SK-N-SH (cell line): ENCODE measurements at regions not wholly inside any gene's neighbourhood (a gene's known extent, or its start where the extent isn't known, plus 50 kb on each side); places are given as distances from the start of the nearest gene placed in this dataset.

ENCODE experiments used
- CTCF ChIA-PET: fragments of 300-600, 350-600 bp; formaldehyde crosslinking; extraction: SDS; loops from one replicate; lab custom pipeline; 2021; lab: Yijun Ruan, JAX
- POLR2A ChIA-PET: fragments of 350-600 bp; sonication (Branson Sonifier 250); formaldehyde crosslinking; extraction: SDS; loops from one replicate; lab custom pipeline; 2020; ENCODE audit warnings: antibody characterized with exemption, inconsistent platforms; lab: Yijun Ruan, JAX
- DNase-seq: peaks from one replicate; pipeline ENCODE4 v3.0.0; 2012
- H2AFZ ChIP-seq: fragments of 200-600 bp; sonication (generic); 2 replicates; pipeline ENCODE4 v1.8.1; 2016; ENCODE audit warnings: antibody characterized with exemption, mild to moderate bottlenecking, low read depth
- H3F3A ChIP-seq: fragments of 200-600 bp; sonication (generic); replicated peaks from 2 replicates; pipeline ENCODE3; 2016; ENCODE audit warnings: antibody characterized with exemption, mild to moderate bottlenecking; ENCODE audit not compliant: insufficient read depth
- H3K27ac ChIP-seq, 2 experiments: fragments of 200-500 bp in 1 of 2; fragments of 200-600 bp in 1 of 2; sonication (Bioruptor generic) in 1 of 2; sonication (generic), shearing (Covaris generic) in 1 of 2; 2 replicates each; pipeline versions ENCODE4 v1.5.1 to v1.6.1; 2014 to 2016; ENCODE audit warnings: low read depth in 2 of 2, inconsistent platforms in 1 of 2, low read length in 1 of 2, mild to moderate bottlenecking in 1 of 2, mixed read lengths in 1 of 2
- H3K27me3 ChIP-seq: fragments of 200-600 bp; sonication (generic), shearing (Covaris generic); 2 replicates; pipeline ENCODE4 v1.6.1; 2016; ENCODE audit warnings: mixed run types; ENCODE audit not compliant: insufficient read depth
- H3K36me3 ChIP-seq, 2 experiments: fragments of 200-500 bp in 1 of 2; fragments of 200-600 bp in 1 of 2; sonication (Bioruptor generic) in 1 of 2; sonication (generic) in 1 of 2; replicated peaks in 1 of 2; 2 replicates each; pipeline versions ENCODE3 to v1.5.1; 2014 to 2016; ENCODE audit warnings: low read length in 1 of 2, mild to moderate bottlenecking in 1 of 2; ENCODE audit not compliant: insufficient read depth in 2 of 2, control insufficient read depth in 1 of 2
- H3K4me1 ChIP-seq, 2 experiments: fragments of 200-500 bp in 1 of 2; fragments of 200-600 bp in 1 of 2; sonication (Bioruptor generic) in 1 of 2; sonication (generic), shearing (Covaris generic) in 1 of 2; 2 replicates each; pipeline versions ENCODE4 v1.5.1 to v1.6.1; 2014 to 2016; ENCODE audit warnings: low read depth in 1 of 2, low read length in 1 of 2, mixed run types in 1 of 2; ENCODE audit not compliant: insufficient read depth in 2 of 2, control insufficient read depth in 1 of 2
- H3K4me2 ChIP-seq: fragments of 200-600 bp; sonication (generic), shearing (Covaris generic); 2 replicates; pipeline ENCODE4 v1.6.1; 2017; ENCODE audit warnings: mixed run types
- H3K4me3 ChIP-seq, 2 experiments: fragments of 200-500 bp in 1 of 2; fragments of 200-600 bp in 1 of 2; sonication (Bioruptor generic) in 1 of 2; sonication (generic), shearing (Covaris generic) in 1 of 2; 2 replicates each; pipeline versions ENCODE4 v1.5.1 to v1.8.1; 2014 to 2016; ENCODE audit warnings: low read depth in 2 of 2, inconsistent platforms in 1 of 2, low read length in 1 of 2, mild to moderate bottlenecking in 1 of 2, mixed read lengths in 1 of 2, moderate library complexity in 1 of 2
- H3K79me2 ChIP-seq: fragments of 200-600 bp; sonication (generic); 2 replicates; pipeline ENCODE4 v1.8.1; 2017; ENCODE audit warnings: mild to moderate bottlenecking; ENCODE audit not compliant: insufficient read depth
- H3K9ac ChIP-seq: fragments of 200-600 bp; sonication (generic); 2 replicates; pipeline ENCODE4 v1.6.1; 2017; ENCODE audit warnings: mixed run types
- H3K9me2 ChIP-seq: fragments of 200-600 bp; sonication (generic); 2 replicates; pipeline ENCODE4 v1.6.1; 2017; ENCODE audit warnings: mixed run types
- H3K9me3 ChIP-seq: fragments of 200-600 bp; sonication (generic); 2 replicates; pipeline ENCODE4 v1.6.1; 2017; ENCODE audit warnings: mixed run types, mild to moderate bottlenecking, moderate library complexity
- H4K20me1 ChIP-seq: fragments of 200-600 bp; sonication (generic); 2 replicates; pipeline ENCODE4 v1.6.1; 2017; ENCODE audit warnings: mild to moderate bottlenecking, mixed run types; ENCODE audit not compliant: insufficient read depth
- CHD2 ChIP-seq: fragments of 150-350 bp; IDR thresholded peaks from 2 replicates; pipeline ENCODE4 v1.6.1; 2018; ENCODE audit warnings: low read length; ENCODE audit not compliant: partially characterized antibody
- ELF1 ChIP-seq: IDR thresholded peaks from 2 replicates; pipeline ENCODE4 v1.4.0; 2012
- EP300 ChIP-seq, 2 experiments: IDR thresholded peaks; 2 replicates each; pipeline versions ENCODE4 v1.4.0 to v1.6.1; 2012; ENCODE audit warnings: borderline replicate concordance in 1 of 2, low read depth in 1 of 2, low read length in 1 of 2
- FOSL2 ChIP-seq: IDR thresholded peaks from 2 replicates; pipeline ENCODE4 v1.4.0; 2012; ENCODE audit warnings: low read depth, mild to moderate bottlenecking, moderate library complexity, borderline replicate concordance
- GABPA ChIP-seq: IDR thresholded peaks from 2 replicates; pipeline ENCODE4 v1.4.0; 2012; ENCODE audit warnings: low read depth, mild to moderate bottlenecking
- NRF1 ChIP-seq: IDR thresholded peaks from 2 replicates; pipeline ENCODE4 v1.6.1; 2012; ENCODE audit warnings: low read depth, mild to moderate bottlenecking, low read length
- RAD21 ChIP-seq: IDR thresholded peaks from 2 replicates; pipeline ENCODE4 v1.6.1; 2012; ENCODE audit warnings: mild to moderate bottlenecking, low read length
- RCOR1 ChIP-seq: fragments of 150-350 bp; IDR thresholded peaks from 2 replicates; pipeline ENCODE4 v1.6.1; 2017; ENCODE audit warnings: antibody characterized with exemption, low read length
- RXRA ChIP-seq: IDR thresholded peaks from 2 replicates; pipeline ENCODE4 v1.4.0; 2012; ENCODE audit warnings: low read depth, mild to moderate bottlenecking, borderline replicate concordance
- SIN3A ChIP-seq: IDR thresholded peaks from 2 replicates; pipeline ENCODE4 v1.6.1; 2012; ENCODE audit warnings: low read depth, mild to moderate bottlenecking, low read length, moderate library complexity, borderline replicate concordance
- TCF12 ChIP-seq: IDR thresholded peaks from 2 replicates; pipeline ENCODE4 v1.4.0; 2012
- TEAD4 ChIP-seq: IDR thresholded peaks from 2 replicates; pipeline ENCODE4 v1.4.0; 2012; ENCODE audit warnings: mild to moderate bottlenecking, borderline replicate concordance; ENCODE audit not compliant: insufficient read depth
- WGBS: methylation state at CpG from one replicate; pipeline ENCODE4 v1.1.6; 2017; ENCODE audit warnings: low lambda C conversion rate; 5-methylcytosine and 5-hydroxymethylcytosine counted together
- TF ChIP-seq, protein P1 (sequence below): IDR thresholded peaks from 2 replicates; pipeline ENCODE4 v1.4.0; 2012; ENCODE audit warnings: low read depth
- TF ChIP-seq, protein P2 (sequence below): IDR thresholded peaks from 2 replicates; pipeline ENCODE4 v1.4.0; 2012; ENCODE audit warnings: low read depth, borderline replicate concordance
- TF ChIP-seq, protein P3 (sequence below): fragments of 200-600 bp; sonication (generic); IDR thresholded peaks from 2 replicates; pipeline ENCODE4 v1.6.1; 2017; ENCODE audit warnings: antibody characterized with exemption, mild to moderate bottlenecking, moderate library complexity
- TF ChIP-seq, protein P4 (sequence below): fragments of 150-350 bp; IDR thresholded peaks from 2 replicates; pipeline ENCODE4 v1.6.1; 2017; ENCODE audit warnings: antibody characterized with exemption, low read length, low read depth, borderline replicate concordance
- TF ChIP-seq, protein P5 (sequence below): fragments of 150-350 bp; IDR thresholded peaks from 2 replicates; pipeline ENCODE4 v1.6.1; 2016; ENCODE audit warnings: mild to moderate bottlenecking, low read depth, low read length

DNA sequence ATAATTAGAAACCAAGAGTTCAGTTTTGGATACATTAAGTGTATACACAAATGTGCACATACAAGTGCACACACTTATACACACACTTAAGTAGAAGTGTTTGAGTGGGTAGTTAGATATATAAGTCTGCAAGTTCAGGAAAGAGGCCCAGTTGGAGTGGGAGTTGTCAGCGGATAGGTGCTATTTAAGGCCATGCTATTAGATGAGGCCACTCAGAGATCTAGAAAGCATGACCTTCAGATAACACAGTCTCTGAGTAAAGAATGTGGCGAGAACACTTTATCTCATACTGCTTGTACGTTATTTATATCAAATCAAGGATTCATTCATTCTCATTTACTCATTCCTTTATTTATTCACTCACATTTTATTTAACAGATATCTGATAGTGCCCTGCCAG, 206.2 kb downstream of the POSTN start:
- no peak for DNase-seq
- H3K27me3 ChIP-seq = no peaks in the 10 kb centered on the region
- whole genome bisulfite sequencing = 27% methylated on average over 3 of the region's 3 CpGs
- TF ChIP-seq CHD2 (no peak), NRF1 (no peak), SIN3A (no peak), FOSL2 (no peak), RAD21 (no peak), RXRA (no peak), TCF12 (no peak)
- TF ChIP-seq, protein P1, sequence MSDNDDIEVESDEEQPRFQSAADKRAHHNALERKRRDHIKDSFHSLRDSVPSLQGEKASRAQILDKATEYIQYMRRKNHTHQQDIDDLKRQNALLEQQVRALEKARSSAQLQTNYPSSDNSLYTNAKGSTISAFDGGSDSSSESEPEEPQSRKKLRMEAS = no peak
- TF ChIP-seq, protein P2, sequence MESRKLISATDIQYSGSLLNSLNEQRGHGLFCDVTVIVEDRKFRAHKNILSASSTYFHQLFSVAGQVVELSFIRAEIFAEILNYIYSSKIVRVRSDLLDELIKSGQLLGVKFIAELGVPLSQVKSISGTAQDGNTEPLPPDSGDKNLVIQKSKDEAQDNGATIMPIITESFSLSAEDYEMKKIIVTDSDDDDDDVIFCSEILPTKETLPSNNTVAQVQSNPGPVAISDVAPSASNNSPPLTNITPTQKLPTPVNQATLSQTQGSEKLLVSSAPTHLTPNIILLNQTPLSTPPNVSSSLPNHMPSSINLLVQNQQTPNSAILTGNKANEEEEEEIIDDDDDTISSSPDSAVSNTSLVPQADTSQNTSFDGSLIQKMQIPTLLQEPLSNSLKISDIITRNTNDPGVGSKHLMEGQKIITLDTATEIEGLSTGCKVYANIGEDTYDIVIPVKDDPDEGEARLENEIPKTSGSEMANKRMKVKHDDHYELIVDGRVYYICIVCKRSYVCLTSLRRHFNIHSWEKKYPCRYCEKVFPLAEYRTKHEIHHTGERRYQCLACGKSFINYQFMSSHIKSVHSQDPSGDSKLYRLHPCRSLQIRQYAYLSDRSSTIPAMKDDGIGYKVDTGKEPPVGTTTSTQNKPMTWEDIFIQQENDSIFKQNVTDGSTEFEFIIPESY = no peak
- TF ChIP-seq, protein P3, sequence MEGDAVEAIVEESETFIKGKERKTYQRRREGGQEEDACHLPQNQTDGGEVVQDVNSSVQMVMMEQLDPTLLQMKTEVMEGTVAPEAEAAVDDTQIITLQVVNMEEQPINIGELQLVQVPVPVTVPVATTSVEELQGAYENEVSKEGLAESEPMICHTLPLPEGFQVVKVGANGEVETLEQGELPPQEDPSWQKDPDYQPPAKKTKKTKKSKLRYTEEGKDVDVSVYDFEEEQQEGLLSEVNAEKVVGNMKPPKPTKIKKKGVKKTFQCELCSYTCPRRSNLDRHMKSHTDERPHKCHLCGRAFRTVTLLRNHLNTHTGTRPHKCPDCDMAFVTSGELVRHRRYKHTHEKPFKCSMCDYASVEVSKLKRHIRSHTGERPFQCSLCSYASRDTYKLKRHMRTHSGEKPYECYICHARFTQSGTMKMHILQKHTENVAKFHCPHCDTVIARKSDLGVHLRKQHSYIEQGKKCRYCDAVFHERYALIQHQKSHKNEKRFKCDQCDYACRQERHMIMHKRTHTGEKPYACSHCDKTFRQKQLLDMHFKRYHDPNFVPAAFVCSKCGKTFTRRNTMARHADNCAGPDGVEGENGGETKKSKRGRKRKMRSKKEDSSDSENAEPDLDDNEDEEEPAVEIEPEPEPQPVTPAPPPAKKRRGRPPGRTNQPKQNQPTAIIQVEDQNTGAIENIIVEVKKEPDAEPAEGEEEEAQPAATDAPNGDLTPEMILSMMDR = no peak
- no peak overlapping the region for H3K4me3 ChIP-seq
- no peaks in the 10 kb centered on the region for H3K4me1 ChIP-seq
- ChIA-PET POLR2A (no interaction called here), CTCF (no interaction called here)
- no peak overlapping the region for H3K27ac ChIP-seq
- no peaks in the 10 kb centered on the region for H3K9me3 ChIP-seq
- H3K9ac ChIP-seq = no peak overlapping the region
- no peaks in the 10 kb centered on the region for H4K20me1 ChIP-seq
- no peak overlapping the region for H3K4me2 ChIP-seq
- H3K36me3 ChIP-seq = no peaks in the 10 kb centered on the region
- no peaks in the 10 kb centered on the region for H3K9me2 ChIP-seq
- H3F3A ChIP-seq = no peaks in the 10 kb centered on the region
- H3K79me2 ChIP-seq = no peaks in the 10 kb centered on the region
- no peak overlapping the region for H2AFZ ChIP-seq

GRCh38 chr13:37390735-37391134, 207.8 kb downstream of the POSTN start:
- H3K9me3 ChIP-seq = no peaks in the 10 kb centered on the region
- no peaks in the 10 kb centered on the region for H3K9me2 ChIP-seq
- H2AFZ ChIP-seq = no peak overlapping the region
- TF ChIP-seq, protein P1 = no peak
- TF ChIP-seq EP300 (IDR thresholded peaks at IDR 0.05; ENCODE audit: borderline replicate concordance in 1 of 2, low read depth in 1 of 2, low read length in 1 of 2) = no peak
- TF ChIP-seq, protein P4, sequence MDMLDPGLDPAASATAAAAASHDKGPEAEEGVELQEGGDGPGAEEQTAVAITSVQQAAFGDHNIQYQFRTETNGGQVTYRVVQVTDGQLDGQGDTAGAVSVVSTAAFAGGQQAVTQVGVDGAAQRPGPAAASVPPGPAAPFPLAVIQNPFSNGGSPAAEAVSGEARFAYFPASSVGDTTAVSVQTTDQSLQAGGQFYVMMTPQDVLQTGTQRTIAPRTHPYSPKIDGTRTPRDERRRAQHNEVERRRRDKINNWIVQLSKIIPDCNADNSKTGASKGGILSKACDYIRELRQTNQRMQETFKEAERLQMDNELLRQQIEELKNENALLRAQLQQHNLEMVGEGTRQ = no peak
- no peak for TF ChIP-seq TEAD4
- TF ChIP-seq NRF1 = no peak
- TF ChIP-seq, protein P2 = no peak
- TF ChIP-seq, protein P5, sequence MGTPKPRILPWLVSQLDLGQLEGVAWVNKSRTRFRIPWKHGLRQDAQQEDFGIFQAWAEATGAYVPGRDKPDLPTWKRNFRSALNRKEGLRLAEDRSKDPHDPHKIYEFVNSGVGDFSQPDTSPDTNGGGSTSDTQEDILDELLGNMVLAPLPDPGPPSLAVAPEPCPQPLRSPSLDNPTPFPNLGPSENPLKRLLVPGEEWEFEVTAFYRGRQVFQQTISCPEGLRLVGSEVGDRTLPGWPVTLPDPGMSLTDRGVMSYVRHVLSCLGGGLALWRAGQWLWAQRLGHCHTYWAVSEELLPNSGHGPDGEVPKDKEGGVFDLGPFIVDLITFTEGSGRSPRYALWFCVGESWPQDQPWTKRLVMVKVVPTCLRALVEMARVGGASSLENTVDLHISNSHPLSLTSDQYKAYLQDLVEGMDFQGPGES = no peak
- no peak for TF ChIP-seq GABPA
- TF ChIP-seq RCOR1 = no peak
- TF ChIP-seq ELF1 = no peak
- TF ChIP-seq TCF12 = no peak
- TF ChIP-seq, all 33 proteins: peak for 0
- no peaks in the 10 kb centered on the region for H3K79me2 ChIP-seq
- no peak overlapping the region for H3K27ac ChIP-seq
- no peak overlapping the region for H3K4me3 ChIP-seq
- WGBS = 18% methylated on average over 4 of the region's 4 CpGs
- H3K9ac ChIP-seq = no peak overlapping the region
- H3F3A ChIP-seq = peaks cover 10% of the 10 kb centered on the region
- no peaks in the 10 kb centered on the region for H3K36me3 ChIP-seq
- H3K4me2 ChIP-seq = no peak overlapping the region
- no peak for DNase-seq
- ChIA-PET CTCF (no interaction called here), POLR2A (no interaction called here)
- H3K4me1 ChIP-seq = peaks cover 0 to 9% of the 10 kb centered on the region in 2 experiments; a peak in 1 of 4 replicates
- no peaks in the 10 kb centered on the region for H3K27me3 ChIP-seq
- no peaks in the 10 kb centered on the region for H4K20me1 ChIP-seq
